Prostate gland (tissue), 2 donors: ENCODE measurements at regions not wholly inside any gene's neighbourhood (a gene's known extent, or its start where the extent isn't known, plus 50 kb on each side); places are given as distances from the start of the nearest gene placed in this dataset.

ENCODE experiments used
- DNase-seq: peaks from one replicate; pipeline ENCODE4 v3.0.0-alpha.2; 2019; ENCODE audit warnings: low spot score
- H3K27ac ChIP-seq, 2 donors: fragments of 200-600 bp; sonication (generic); 2 replicates each; pipeline ENCODE4 v1.5.1; 2017 to 2019
- H3K27me3 ChIP-seq: fragments of 200-600 bp; sonication (generic); replicated peaks from 2 replicates; pipeline ENCODE4 v1.5.1; 2019; ENCODE audit not compliant: insufficient read depth
- H3K36me3 ChIP-seq, 2 donors: fragments of 200-600 bp; sonication (generic); 1 replicate in 1 of 2; 2 replicates in 1 of 2; pipeline versions ENCODE4 v1.5.1 to v1.8.1; 2017 to 2019
- H3K4me1 ChIP-seq: fragments of 200-600 bp; sonication (generic); replicated peaks from 2 replicates; pipeline ENCODE4 v1.5.1; 2019
- H3K4me3 ChIP-seq, 2 donors: fragments of 200-600 bp; sonication (generic); 2 replicates each; pipeline ENCODE4 v1.5.1; 2017 to 2019
- H3K9me3 ChIP-seq: fragments of 200-600 bp; sonication (generic); 2 replicates; pipeline ENCODE4 v1.5.1; 2017
- POLR2A ChIP-seq: fragments of 450-650 bp; IDR thresholded peaks from one replicate; pipeline ENCODE4 v1.6.1; 2016; ENCODE audit warnings: antibody characterized with exemption, mild to moderate bottlenecking
- POLR2AphosphoS5 ChIP-seq: sonication (generic); formaldehyde crosslinking; IDR thresholded peaks from one replicate; pipeline ENCODE4 v1.6.1; 2017; ENCODE audit warnings: antibody characterized with exemption
- WGBS: methylation state at CpG from one replicate; pipeline ENCODE4 v1.1.5; 2018; 5-methylcytosine and 5-hydroxymethylcytosine counted together
- intact Hi-C: fragments of 100-400 bp; cut with DNase I; formaldehyde crosslinking; loops from one replicate; pipeline ENCODE4 v1.14.2; 2022
- TF ChIP-seq, protein P1 (sequence below), 4 experiments: fragments of 200-600 bp in 2 of 4; fragments of 450-650 bp in 2 of 4; sonication (generic) in 2 of 4; IDR thresholded peaks; 1 replicate in 3 of 4; 2 replicates in 1 of 4; pipeline ENCODE4 v1.5.1; 2016 to 2019; ENCODE audit warnings: antibody characterized with exemption in 4 of 4, mild to moderate bottlenecking in 2 of 4, moderate library complexity in 2 of 4

DNA sequence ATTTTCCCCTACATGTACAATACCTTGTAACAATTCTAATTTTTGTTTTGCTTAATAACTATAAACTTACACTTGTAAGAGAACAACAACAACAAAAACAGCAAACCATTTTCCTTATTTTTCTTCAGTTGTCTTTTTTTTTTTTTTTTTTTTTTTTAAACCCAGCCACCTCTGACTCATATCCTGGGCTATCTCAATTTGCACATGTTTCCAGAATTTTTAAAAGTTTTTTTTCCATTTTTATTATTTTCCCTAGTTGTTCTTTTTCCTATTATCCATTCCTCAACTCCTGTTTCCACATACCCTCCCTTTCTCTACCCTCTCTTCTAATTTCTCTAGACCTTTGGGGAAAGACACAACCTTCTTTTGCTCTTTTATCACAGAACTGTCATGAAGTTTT lies 112.5 kb downstream of the EFEMP1 start:
- H3K27me3 ChIP-seq: no peaks in the 10 kb centered on the region
- TF ChIP-seq POLR2AphosphoS5 (no peak), POLR2A (no peak)
- TF ChIP-seq, protein P1, sequence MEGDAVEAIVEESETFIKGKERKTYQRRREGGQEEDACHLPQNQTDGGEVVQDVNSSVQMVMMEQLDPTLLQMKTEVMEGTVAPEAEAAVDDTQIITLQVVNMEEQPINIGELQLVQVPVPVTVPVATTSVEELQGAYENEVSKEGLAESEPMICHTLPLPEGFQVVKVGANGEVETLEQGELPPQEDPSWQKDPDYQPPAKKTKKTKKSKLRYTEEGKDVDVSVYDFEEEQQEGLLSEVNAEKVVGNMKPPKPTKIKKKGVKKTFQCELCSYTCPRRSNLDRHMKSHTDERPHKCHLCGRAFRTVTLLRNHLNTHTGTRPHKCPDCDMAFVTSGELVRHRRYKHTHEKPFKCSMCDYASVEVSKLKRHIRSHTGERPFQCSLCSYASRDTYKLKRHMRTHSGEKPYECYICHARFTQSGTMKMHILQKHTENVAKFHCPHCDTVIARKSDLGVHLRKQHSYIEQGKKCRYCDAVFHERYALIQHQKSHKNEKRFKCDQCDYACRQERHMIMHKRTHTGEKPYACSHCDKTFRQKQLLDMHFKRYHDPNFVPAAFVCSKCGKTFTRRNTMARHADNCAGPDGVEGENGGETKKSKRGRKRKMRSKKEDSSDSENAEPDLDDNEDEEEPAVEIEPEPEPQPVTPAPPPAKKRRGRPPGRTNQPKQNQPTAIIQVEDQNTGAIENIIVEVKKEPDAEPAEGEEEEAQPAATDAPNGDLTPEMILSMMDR (IDR thresholded peaks at IDR 0.05): no peak
- no peak overlapping the region for H3K4me3 ChIP-seq
- H3K36me3 ChIP-seq: no peaks in the 10 kb centered on the region
- intact Hi-C loops: no loop called here
- DNase-seq: no peak
- no peak overlapping the region for H3K27ac ChIP-seq
- H3K9me3 ChIP-seq: no peaks in the 10 kb centered on the region
- no peaks in the 10 kb centered on the region for H3K4me1 ChIP-seq

DNA sequence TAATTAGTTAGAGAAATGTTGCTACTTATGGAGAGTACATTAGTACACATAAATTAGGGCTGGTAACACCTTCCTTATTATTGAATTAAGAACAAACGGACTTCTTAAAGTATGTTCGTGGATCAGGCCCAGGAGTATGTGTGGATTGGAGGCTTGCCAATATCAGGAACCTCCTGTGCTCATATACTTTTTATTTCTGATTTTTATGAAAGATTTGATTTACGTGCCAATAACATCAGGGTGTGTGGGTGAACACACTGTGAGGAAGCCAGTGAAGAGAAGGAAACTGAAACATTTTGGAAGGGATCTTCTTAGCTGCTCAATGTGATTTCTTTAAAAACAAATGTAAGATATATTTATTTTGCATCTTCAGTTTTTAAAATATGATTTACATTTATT lies 113.0 kb downstream of the EFEMP1 start:
- 13% methylated on average over 3 of the region's 3 CpGs for WGBS
- no peaks in the 10 kb centered on the region for H3K27me3 ChIP-seq
- no peak overlapping the region for H3K4me3 ChIP-seq
- H3K27ac ChIP-seq: no peak overlapping the region
- no peaks in the 10 kb centered on the region for H3K36me3 ChIP-seq
- DNase-seq: peak; percentile 63
- H3K9me3 ChIP-seq: no peaks in the 10 kb centered on the region
- no peaks in the 10 kb centered on the region for H3K4me1 ChIP-seq
- intact Hi-C loops: no loop called here
- TF ChIP-seq, protein P1 (IDR thresholded peaks at IDR 0.05): no peak
- TF ChIP-seq POLR2AphosphoS5: peak; percentile 86
- TF ChIP-seq POLR2A: no peak

DNA sequence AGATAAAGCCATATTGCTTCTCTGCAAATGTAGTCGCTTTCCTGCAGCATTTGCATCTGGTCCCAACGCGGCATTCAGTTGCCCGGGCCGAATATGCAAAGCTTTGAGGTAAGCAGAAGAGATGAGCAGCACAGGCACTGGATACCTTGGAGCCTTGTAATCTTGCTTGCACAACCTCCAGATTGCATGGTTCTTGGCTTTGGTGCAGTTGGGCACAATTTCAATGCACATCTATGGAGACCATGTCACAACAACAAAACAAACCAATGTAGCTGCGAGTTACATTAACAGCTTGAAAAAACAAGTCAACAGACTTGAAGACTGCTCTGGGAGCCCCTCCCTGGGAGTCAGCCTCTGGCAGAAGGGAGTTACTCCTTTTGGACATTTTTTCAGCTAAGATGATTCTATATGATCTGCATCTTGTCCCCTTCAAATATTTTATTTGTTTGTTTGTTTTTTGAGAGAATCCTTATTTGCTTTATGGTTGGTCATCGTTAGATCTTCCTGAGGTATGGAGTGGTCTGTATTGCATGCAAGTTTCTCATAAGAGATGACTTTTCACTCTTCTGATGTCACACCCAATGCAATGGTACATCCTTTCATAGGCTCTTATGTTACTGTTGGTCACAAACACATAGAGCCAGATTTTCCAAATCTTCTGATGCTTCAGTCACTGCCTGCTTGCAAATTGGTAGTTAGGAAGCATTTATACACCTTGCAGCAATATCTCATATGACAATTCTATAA lies 113.5 kb downstream of the EFEMP1 start:
- 40% methylated on average over 7 of the region's 7 CpGs for WGBS
- Histone ChIP-seq H3K36me3 (no peaks in the 10 kb centered on the region), H3K4me3 (no peak overlapping the region), H3K4me1 (no peaks in the 10 kb centered on the region), H3K27me3 (no peaks in the 10 kb centered on the region), H3K27ac (no peak overlapping the region), H3K9me3 (no peaks in the 10 kb centered on the region)
- DNase-seq: peak; percentile 26
- intact Hi-C loops: no loop called here
- TF ChIP-seq, protein P1 (IDR thresholded peaks at IDR 0.05): no peak
- peak; percentile 19 for TF ChIP-seq POLR2AphosphoS5

DNA sequence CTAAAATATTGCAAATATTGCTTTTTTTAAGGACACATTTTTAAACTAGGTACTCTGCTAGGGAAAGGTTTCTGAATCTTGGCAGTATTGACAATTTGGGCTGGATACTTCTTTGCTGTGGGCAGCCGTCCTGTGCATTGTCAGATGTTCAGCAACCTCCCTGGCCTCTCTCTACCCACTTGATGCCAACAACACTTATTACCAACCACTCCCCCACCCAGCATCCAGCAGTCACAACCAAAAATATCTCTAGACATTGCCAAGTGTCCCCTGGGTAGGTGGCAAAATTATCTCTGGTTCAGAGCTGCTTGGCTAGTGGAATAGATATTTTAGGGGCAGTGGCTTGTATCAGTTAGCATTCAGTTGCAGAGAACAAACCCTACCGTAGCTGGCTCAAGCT lies 114.3 kb upstream of the PNPT1 start:
- 70% methylated on average over 2 of the region's 2 CpGs for WGBS
- no peak overlapping the region for H3K4me3 ChIP-seq
- H3K9me3 ChIP-seq: no peaks in the 10 kb centered on the region
- no peak for DNase-seq
- H3K4me1 ChIP-seq: no peaks in the 10 kb centered on the region
- no peaks in the 10 kb centered on the region for H3K27me3 ChIP-seq
- no peaks in the 10 kb centered on the region for H3K36me3 ChIP-seq
- intact Hi-C loops: no loop called here
- H3K27ac ChIP-seq: no peak overlapping the region
- TF ChIP-seq POLR2AphosphoS5 (no peak), POLR2A (no peak)
- TF ChIP-seq, protein P1 (IDR thresholded peaks at IDR 0.05): no peak

DNA sequence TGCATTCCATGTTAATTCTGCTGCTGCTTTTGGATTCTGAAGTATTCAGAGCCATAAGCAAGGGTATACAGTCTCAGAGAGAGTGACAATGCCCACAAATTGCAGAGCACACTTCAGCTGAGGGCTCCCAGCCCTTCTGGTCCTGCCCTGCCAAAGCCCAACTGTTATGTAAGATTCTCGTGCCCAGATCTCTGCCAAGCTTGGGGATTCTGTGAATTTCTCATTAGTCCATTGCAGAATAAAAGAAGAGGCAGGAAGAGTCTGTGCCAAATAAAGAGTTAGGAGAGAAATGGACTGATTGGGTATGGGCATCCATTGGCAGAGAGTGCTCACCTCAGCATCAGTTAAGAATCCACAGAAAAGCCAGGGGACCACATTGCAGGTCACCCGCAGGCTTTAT lies 112.0 kb upstream of the PNPT1 start:
- intact Hi-C loops: no loop called here
- TF ChIP-seq POLR2AphosphoS5 (no peak), POLR2A (no peak)
- TF ChIP-seq, protein P1 (IDR thresholded peaks at IDR 0.05): no peak
- no peaks in the 10 kb centered on the region for H3K36me3 ChIP-seq
- H3K9me3 ChIP-seq: no peaks in the 10 kb centered on the region
- H3K4me1 ChIP-seq: no peaks in the 10 kb centered on the region
- no peak for DNase-seq
- no peaks in the 10 kb centered on the region for H3K27me3 ChIP-seq
- H3K4me3 ChIP-seq: no peak overlapping the region
- no peak overlapping the region for H3K27ac ChIP-seq
- 26% methylated on average over 2 of the region's 2 CpGs for WGBS
